Left lung (tissue), 4 donors: ENCODE measurements at regions not wholly inside any gene's neighbourhood (a gene's known extent, or its start where the extent isn't known, plus 50 kb on each side); places are given as distances from the start of the nearest gene placed in this dataset.

Experiments
- ATAC-seq: fragments of 200-7000 bp; cut with Tn5 transposase; one replicate; pipeline ENCODE4 v1.9.1; 2020; ENCODE audit warnings: moderate library complexity
- DNase-seq, 4 donors: peaks; one replicate each; pipeline ENCODE4 v3.0.0-alpha.2; 2013 to 2020
- H3K27ac ChIP-seq, 2 donors: fragments of 200-600 bp; sonication (generic) in 1 of 2; one replicate each; pipeline versions ENCODE4 v1.5.0 to v1.8.0; 2020 to 2021
- H3K27me3 ChIP-seq, 2 donors: fragments of 200-600 bp; sonication (generic) in 1 of 2; one replicate each; pipeline versions ENCODE4 v1.5.0 to v1.8.0; 2020 to 2021
- H3K36me3 ChIP-seq, 2 donors: fragments of 200-600 bp; sonication (generic) in 1 of 2; one replicate each; pipeline versions ENCODE4 v1.5.0 to v1.8.0; 2020 to 2021
- H3K4me1 ChIP-seq, 2 donors: fragments of 200-600 bp; one replicate each; pipeline ENCODE4 v1.8.0; 2021
- H3K4me3 ChIP-seq, 2 donors: fragments of 200-600 bp; sonication (generic) in 1 of 2; one replicate each; pipeline versions ENCODE4 v1.5.0 to v1.8.0; 2020 to 2021; ENCODE audit warnings: mild to moderate bottlenecking in 1 of 2
- H3K9me3 ChIP-seq, 2 donors: fragments of 200-600 bp; sonication (generic) in 1 of 2; one replicate each; pipeline versions ENCODE4 v1.5.0 to v1.8.0; 2020 to 2021
- CTCF ChIP-seq, 2 donors: fragments of 200-600 bp; sonication (generic) in 1 of 2; IDR thresholded peaks; one replicate each; pipeline versions ENCODE4 v1.5.0 to v1.8.0; 2021; ENCODE audit warnings: antibody characterized with exemption in 2 of 2
- intact Hi-C, 2 donors: fragments of 100-400 bp; cut with DNase I; formaldehyde crosslinking; loops; one replicate each; pipeline versions ENCODE4 v1.11.2 to v1.14.2; 2022
- donor health status: DM: no; HTN: yes; CAD: no.
- donor health status: DM: no; HTN: no; CAD: no.

- Histone ChIP-seq H3K4me1 (no peaks in the 10 kb centered on the region), H3K27ac (no peak overlapping the region), H3K36me3 (no peaks in the 10 kb centered on the region), H3K9me3 (no peaks in the 10 kb centered on the region), H3K4me3 (no peak overlapping the region), H3K27me3 (no peaks in the 10 kb centered on the region)
- intact Hi-C loops: no loop called here
- DNase-seq (no peak), ATAC-seq (no peak)
- no peak for TF ChIP-seq CTCF (IDR thresholded peaks at IDR 0.05)
Observed at GRCh38 chr7:145327646-145328045, 491.8 kb upstream of the TPK1 start.

- TF ChIP-seq CTCF (IDR thresholded peaks at IDR 0.05): no peak
- DNase-seq: peak in 1 of 4 donors; percentile 46
- intact Hi-C loops: no loop called here
- H3K36me3 ChIP-seq: no peaks in the 10 kb centered on the region
- H3K27ac ChIP-seq: no peak overlapping the region
- ATAC-seq: no peak
- no peak overlapping the region for H3K4me3 ChIP-seq
- no peaks in the 10 kb centered on the region for H3K27me3 ChIP-seq
- H3K9me3 ChIP-seq: no peaks in the 10 kb centered on the region
- no peaks in the 10 kb centered on the region for H3K4me1 ChIP-seq
Observed at GRCh38 chr7:145324081-145324480, 488.2 kb upstream of the TPK1 start.

- intact Hi-C loops: no loop called here
- Histone ChIP-seq H3K4me1 (no peaks in the 10 kb centered on the region), H3K27ac (no peak overlapping the region), H3K36me3 (no peaks in the 10 kb centered on the region), H3K9me3 (peaks cover 0 to 13% of the 10 kb centered on the region in 2 donors), H3K4me3 (no peak overlapping the region), H3K27me3 (no peaks in the 10 kb centered on the region)
- DNase-seq (peak in 2 of 4 donors; percentile 82 to 89), ATAC-seq (peak; percentile 18)
- no peak for TF ChIP-seq CTCF (IDR thresholded peaks at IDR 0.05)
Observed at GRCh38 chr7:145313551-145313950, 477.7 kb upstream of the TPK1 start.

GRCh38 chr7:145293754-145294153 lies 457.9 kb upstream of the TPK1 start:
- intact Hi-C loops: no loop called here
- Histone ChIP-seq H3K36me3 (no peaks in the 10 kb centered on the region), H3K27ac (no peak overlapping the region), H3K9me3 (no peaks in the 10 kb centered on the region), H3K27me3 (no peaks in the 10 kb centered on the region), H3K4me1 (no peaks in the 10 kb centered on the region), H3K4me3 (no peak overlapping the region)
- peak in 1 of 4 donors; percentile 27 for DNase-seq
- no peak for TF ChIP-seq CTCF (IDR thresholded peaks at IDR 0.05)
- no peak for ATAC-seq

GRCh38 chr7:145293228-145293701 lies 457.4 kb upstream of the TPK1 start:
- DNase-seq (peak in 2 of 4 donors; percentile 54 to 69), ATAC-seq (no peak)
- no peak for TF ChIP-seq CTCF (IDR thresholded peaks at IDR 0.05)
- Histone ChIP-seq H3K9me3 (no peaks in the 10 kb centered on the region), H3K4me3 (no peak overlapping the region), H3K4me1 (no peaks in the 10 kb centered on the region), H3K36me3 (no peaks in the 10 kb centered on the region), H3K27ac (no peak overlapping the region), H3K27me3 (no peaks in the 10 kb centered on the region)
- intact Hi-C loops: no loop called here
